ENCODE measurements at regions not wholly inside any gene's neighbourhood (a gene's known extent, or its start where the extent isn't known, plus 50 kb on each side); places are given as distances from the start of the nearest gene placed in this dataset.

DNA sequence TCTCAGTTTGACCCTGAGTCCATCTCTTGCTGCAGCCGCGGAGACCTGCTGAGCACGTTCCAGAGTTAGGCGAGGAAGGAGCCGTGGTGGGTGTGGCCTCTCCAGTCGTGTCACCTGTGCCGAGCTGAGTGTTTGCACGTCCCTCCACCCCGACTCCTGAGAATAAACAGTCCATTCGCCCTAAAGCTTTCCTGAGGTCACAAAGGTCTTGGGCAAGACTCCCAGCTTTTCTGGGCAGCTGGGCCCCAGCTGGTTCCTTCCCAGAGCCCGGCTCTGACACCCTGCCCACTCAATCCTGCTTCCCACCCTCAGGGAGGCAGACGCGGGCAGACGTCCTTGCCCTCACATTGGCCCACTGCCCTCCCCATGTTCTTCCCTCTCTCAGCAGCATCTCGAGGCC is 142.2 kb downstream of the KCTD15 start:
- Histone ChIP-seq H3K4me1 (ENCODE audit: control insufficient read depth, insufficient read depth, low read length, poor library complexity, severe bottlenecking) (no peaks in the 10 kb centered on the region), H3K27me3 (ENCODE audit: control insufficient read depth, insufficient read depth, low read length) (no peaks in the 10 kb centered on the region), H3K27ac (ENCODE audit: insufficient read depth, low read length, poor library complexity, severe bottlenecking) (no peak overlapping the region), H3K4me3 (ENCODE audit: low read depth, low read length) (no peak overlapping the region), H3K9me3 (ENCODE audit: control insufficient read depth in 2 of 2, low read length in 2 of 2) (peaks cover 0 to 2% of the 10 kb centered on the region in 2 experiments), H3K36me3 (ENCODE audit: control insufficient read depth, insufficient read depth, low read length) (no peaks in the 10 kb centered on the region)
- Mint-ChIP-seq H3K4me3 (no peak overlapping the region), H3K9me3 (peaks cover 0 to 15% (median 2%) of the 10 kb centered on the region in 7 donors), H3K36me3 (no peaks in the 10 kb centered on the region), H3K27me3 (peaks cover 8% of the 10 kb centered on the region), H3K4me1 (no peaks in the 10 kb centered on the region), H3K27ac (no peak overlapping the region)
- no peak for DNase-seq
- no peak for ATAC-seq (ENCODE audit: low read depth in 2 of 2)

DNA sequence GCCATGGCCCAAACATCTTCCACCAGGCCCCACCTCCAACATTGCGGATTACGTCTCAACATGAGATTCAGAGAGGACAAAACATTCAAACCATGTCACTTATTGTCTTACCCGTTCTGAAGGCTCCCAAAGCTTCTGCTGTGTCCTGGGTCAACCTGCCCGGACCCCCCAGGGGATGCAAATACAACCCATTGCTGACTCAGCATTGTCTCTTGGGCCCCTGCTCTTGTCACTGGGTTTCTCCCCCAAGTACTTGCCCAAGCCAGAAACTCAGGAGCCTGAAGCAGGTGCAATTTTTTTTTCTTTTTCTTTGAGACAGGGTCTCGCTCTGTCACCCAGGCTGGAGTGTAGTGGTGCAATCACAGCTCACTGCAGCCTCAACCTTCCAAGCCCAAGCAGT is 144.5 kb downstream of the KCTD15 start:
- no peak overlapping the region for H3K4me3 Mint-ChIP-seq
- H3K27me3 ChIP-seq (ENCODE audit: control insufficient read depth, insufficient read depth, low read length) = no peaks in the 10 kb centered on the region
- H3K4me1 ChIP-seq (ENCODE audit: control insufficient read depth, insufficient read depth, low read length, poor library complexity, severe bottlenecking) = no peaks in the 10 kb centered on the region
- no peaks in the 10 kb centered on the region for H3K36me3 ChIP-seq (ENCODE audit: control insufficient read depth, insufficient read depth, low read length)
- H3K27ac Mint-ChIP-seq = no peak overlapping the region
- DNase-seq (no peak), ATAC-seq (ENCODE audit: low read depth in 2 of 2) (no peak)
- no peak overlapping the region for H3K27ac ChIP-seq (ENCODE audit: insufficient read depth, low read length, poor library complexity, severe bottlenecking)
- peaks cover 8% of the 10 kb centered on the region for H3K27me3 Mint-ChIP-seq
- H3K4me3 ChIP-seq (ENCODE audit: low read depth, low read length) = no peak overlapping the region
- peaks cover 0 to 2% (median 1%) of the 10 kb centered on the region in 7 donors for H3K9me3 Mint-ChIP-seq
- no peaks in the 10 kb centered on the region for H3K9me3 ChIP-seq (ENCODE audit: control insufficient read depth in 2 of 2, low read length in 2 of 2)
- no peaks in the 10 kb centered on the region for H3K4me1 Mint-ChIP-seq
- no peaks in the 10 kb centered on the region for H3K36me3 Mint-ChIP-seq

DNA sequence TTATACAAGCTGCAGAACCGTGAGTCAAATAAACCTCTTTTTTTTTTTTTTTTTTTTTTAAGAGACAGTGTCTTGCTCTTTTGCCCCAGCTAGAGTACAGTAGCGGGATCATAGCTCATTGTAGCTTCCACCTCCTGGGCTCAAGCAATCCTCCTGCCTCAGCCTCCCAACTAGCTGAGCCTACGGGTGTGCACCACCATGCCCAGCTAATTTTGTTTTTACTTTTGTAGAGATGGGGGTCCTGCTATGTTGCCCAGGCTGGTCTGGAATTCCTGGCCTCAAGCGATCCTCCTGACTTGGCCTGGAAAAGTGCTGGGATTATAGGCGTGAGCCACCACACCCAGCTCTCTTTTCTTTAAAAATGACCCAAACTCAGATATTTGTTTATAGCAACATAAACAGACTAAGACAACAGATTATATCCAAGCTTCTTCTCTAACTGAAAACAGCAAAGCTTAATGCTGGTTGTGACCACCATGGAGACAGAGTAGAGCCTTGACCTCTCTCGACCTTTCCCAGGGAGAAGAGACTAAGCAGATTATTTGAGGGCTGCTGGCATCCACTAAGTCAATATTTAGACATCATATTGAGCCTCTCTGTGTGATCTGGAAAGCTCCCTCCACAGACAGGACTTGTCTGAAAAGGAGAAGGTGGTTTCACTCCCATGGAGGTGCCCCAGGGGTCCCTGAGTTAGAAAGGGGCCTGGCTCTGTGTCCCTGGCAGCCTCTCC is 150.0 kb downstream of the KCTD15 start:
- Histone ChIP-seq H3K36me3 (ENCODE audit: control insufficient read depth, insufficient read depth, low read length) (no peaks in the 10 kb centered on the region), H3K4me1 (ENCODE audit: control insufficient read depth, insufficient read depth, low read length, poor library complexity, severe bottlenecking) (no peaks in the 10 kb centered on the region), H3K4me3 (ENCODE audit: low read depth, low read length) (no peak overlapping the region), H3K27ac (ENCODE audit: insufficient read depth, low read length, poor library complexity, severe bottlenecking) (no peak overlapping the region), H3K9me3 (ENCODE audit: control insufficient read depth in 2 of 2, low read length in 2 of 2) (no peaks in the 10 kb centered on the region), H3K27me3 (ENCODE audit: control insufficient read depth, insufficient read depth, low read length) (no peaks in the 10 kb centered on the region)
- H3K4me3 Mint-ChIP-seq = no peak overlapping the region
- H3K27ac Mint-ChIP-seq = no peak overlapping the region
- no peaks in the 10 kb centered on the region for H3K36me3 Mint-ChIP-seq
- no peak for DNase-seq
- no peaks in the 10 kb centered on the region for H3K4me1 Mint-ChIP-seq
- no peak for ATAC-seq (ENCODE audit: low read depth in 2 of 2)
- H3K9me3 Mint-ChIP-seq = peaks cover 0 to 2% (median 0%) of the 10 kb centered on the region in 7 donors
- peaks cover 4% of the 10 kb centered on the region for H3K27me3 Mint-ChIP-seq

GRCh38 chr19:33947265-33947964 is 150.7 kb downstream of the KCTD15 start:
- H3K27ac ChIP-seq (ENCODE audit: insufficient read depth, low read length, poor library complexity, severe bottlenecking) = no peak overlapping the region
- H3K4me1 Mint-ChIP-seq = no peaks in the 10 kb centered on the region

GRCh38 chr19:33948651-33949335 is 152.1 kb downstream of the KCTD15 start:
- Mint-ChIP-seq H3K9me3 (peaks cover 0 to 2% (median 0%) of the 10 kb centered on the region in 7 donors), H3K27ac (no peak overlapping the region), H3K27me3 (peaks cover under 1% of the 10 kb centered on the region), H3K4me1 (no peaks in the 10 kb centered on the region), H3K4me3 (no peak overlapping the region), H3K36me3 (no peaks in the 10 kb centered on the region)
- H3K4me3 ChIP-seq (ENCODE audit: low read depth, low read length) = no peak overlapping the region
- no peaks in the 10 kb centered on the region for H3K27me3 ChIP-seq (ENCODE audit: control insufficient read depth, insufficient read depth, low read length)
- H3K4me1 ChIP-seq (ENCODE audit: control insufficient read depth, insufficient read depth, low read length, poor library complexity, severe bottlenecking) = no peaks in the 10 kb centered on the region
- H3K27ac ChIP-seq (ENCODE audit: insufficient read depth, low read length, poor library complexity, severe bottlenecking) = no peak overlapping the region
- no peaks in the 10 kb centered on the region for H3K36me3 ChIP-seq (ENCODE audit: control insufficient read depth, insufficient read depth, low read length)
- H3K9me3 ChIP-seq (ENCODE audit: control insufficient read depth in 2 of 2, low read length in 2 of 2) = no peaks in the 10 kb centered on the region
- DNase-seq (no peak), ATAC-seq (ENCODE audit: low read depth in 2 of 2) (no peak)

More at GRCh38 chr19:33947265-33947964, 150.7 kb downstream of the KCTD15 start:
- Histone ChIP-seq H3K36me3 (ENCODE audit: control insufficient read depth, insufficient read depth, low read length) (no peaks in the 10 kb centered on the region), H3K27me3 (ENCODE audit: control insufficient read depth, insufficient read depth, low read length) (no peaks in the 10 kb centered on the region), H3K4me3 (ENCODE audit: low read depth, low read length) (no peak overlapping the region), H3K9me3 (ENCODE audit: control insufficient read depth in 2 of 2, low read length in 2 of 2) (no peaks in the 10 kb centered on the region), H3K4me1 (ENCODE audit: control insufficient read depth, insufficient read depth, low read length, poor library complexity, severe bottlenecking) (no peaks in the 10 kb centered on the region)
- Mint-ChIP-seq H3K9me3 (peaks cover 0 to 2% (median 0%) of the 10 kb centered on the region in 7 donors), H3K4me3 (no peak overlapping the region), H3K27me3 (peaks cover 4% of the 10 kb centered on the region), H3K27ac (no peak overlapping the region), H3K36me3 (no peaks in the 10 kb centered on the region)
- no peak for ATAC-seq (ENCODE audit: low read depth in 2 of 2)
- no peak for DNase-seq

- no peak overlapping the region for H3K27ac Mint-ChIP-seq
Measured at GRCh38 chr19:33950091-33950750, 153.6 kb downstream of the KCTD15 start.

DNA sequence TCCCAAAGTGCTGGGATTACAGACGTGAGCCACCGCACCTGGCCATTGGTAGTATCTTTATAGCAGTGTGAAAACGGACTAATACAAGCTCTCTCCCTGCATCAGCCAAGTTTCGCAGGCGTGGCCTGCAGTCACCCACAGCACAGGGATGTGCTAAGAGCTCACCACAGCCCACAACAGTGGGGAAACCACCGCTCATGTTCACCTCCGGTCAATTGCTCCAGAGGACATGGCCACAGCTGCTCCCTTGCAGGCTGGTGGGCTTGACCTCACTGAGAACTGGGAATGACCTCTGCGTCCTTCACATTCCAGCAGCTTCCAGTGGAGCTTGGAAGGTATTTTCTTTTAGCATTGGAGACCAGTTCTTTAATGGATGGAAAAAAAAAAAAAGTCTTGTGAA is 156.4 kb downstream of the KCTD15 start:
- no peaks in the 10 kb centered on the region for H3K27me3 Mint-ChIP-seq
- H3K4me3 Mint-ChIP-seq = no peak overlapping the region
- Histone ChIP-seq H3K4me3 (ENCODE audit: low read depth, low read length) (no peak overlapping the region), H3K4me1 (ENCODE audit: control insufficient read depth, insufficient read depth, low read length, poor library complexity, severe bottlenecking) (no peaks in the 10 kb centered on the region), H3K27me3 (ENCODE audit: control insufficient read depth, insufficient read depth, low read length) (no peaks in the 10 kb centered on the region), H3K36me3 (ENCODE audit: control insufficient read depth, insufficient read depth, low read length) (no peaks in the 10 kb centered on the region), H3K9me3 (ENCODE audit: control insufficient read depth in 2 of 2, low read length in 2 of 2) (no peaks in the 10 kb centered on the region), H3K27ac (ENCODE audit: insufficient read depth, low read length, poor library complexity, severe bottlenecking) (no peak overlapping the region)
- no peak overlapping the region for H3K27ac Mint-ChIP-seq
- no peaks in the 10 kb centered on the region for H3K36me3 Mint-ChIP-seq
- ATAC-seq (ENCODE audit: low read depth in 2 of 2) (no peak), DNase-seq (no peak)
- peaks cover 0 to 3% (median 0%) of the 10 kb centered on the region in 7 donors for H3K9me3 Mint-ChIP-seq
- no peaks in the 10 kb centered on the region for H3K4me1 Mint-ChIP-seq

More at GRCh38 chr19:33950091-33950750, 153.6 kb downstream of the KCTD15 start:
- H3K27ac ChIP-seq (ENCODE audit: insufficient read depth, low read length, poor library complexity, severe bottlenecking) = no peak overlapping the region
- Mint-ChIP-seq H3K4me3 (no peak overlapping the region), H3K27me3 (no peaks in the 10 kb centered on the region), H3K36me3 (no peaks in the 10 kb centered on the region), H3K9me3 (peaks cover 0 to 2% (median 0%) of the 10 kb centered on the region in 7 donors), H3K4me1 (no peaks in the 10 kb centered on the region)
- H3K27me3 ChIP-seq (ENCODE audit: control insufficient read depth, insufficient read depth, low read length) = no peaks in the 10 kb centered on the region
- no peaks in the 10 kb centered on the region for H3K36me3 ChIP-seq (ENCODE audit: control insufficient read depth, insufficient read depth, low read length)
- ATAC-seq (ENCODE audit: low read depth in 2 of 2) (no peak), DNase-seq (no peak)
- H3K9me3 ChIP-seq (ENCODE audit: control insufficient read depth in 2 of 2, low read length in 2 of 2) = no peaks in the 10 kb centered on the region
- H3K4me3 ChIP-seq (ENCODE audit: low read depth, low read length) = no peak overlapping the region
- H3K4me1 ChIP-seq (ENCODE audit: control insufficient read depth, insufficient read depth, low read length, poor library complexity, severe bottlenecking) = no peaks in the 10 kb centered on the region
